GM18498 (cell line): ENCODE measurements at regions not wholly inside any gene's neighbourhood (a gene's known extent, or its start where the extent isn't known, plus 50 kb on each side); places are given as distances from the start of the nearest gene placed in this dataset.

Source experiments
- ATAC-seq: cut with Tn5 transposase; IDR thresholded peaks from one replicate; pipeline ENCODE4 v1.9.1; 2021; ENCODE audit warnings: mild to moderate bottlenecking, moderate library complexity; ENCODE audit not compliant: unreplicated experiment

DNA sequence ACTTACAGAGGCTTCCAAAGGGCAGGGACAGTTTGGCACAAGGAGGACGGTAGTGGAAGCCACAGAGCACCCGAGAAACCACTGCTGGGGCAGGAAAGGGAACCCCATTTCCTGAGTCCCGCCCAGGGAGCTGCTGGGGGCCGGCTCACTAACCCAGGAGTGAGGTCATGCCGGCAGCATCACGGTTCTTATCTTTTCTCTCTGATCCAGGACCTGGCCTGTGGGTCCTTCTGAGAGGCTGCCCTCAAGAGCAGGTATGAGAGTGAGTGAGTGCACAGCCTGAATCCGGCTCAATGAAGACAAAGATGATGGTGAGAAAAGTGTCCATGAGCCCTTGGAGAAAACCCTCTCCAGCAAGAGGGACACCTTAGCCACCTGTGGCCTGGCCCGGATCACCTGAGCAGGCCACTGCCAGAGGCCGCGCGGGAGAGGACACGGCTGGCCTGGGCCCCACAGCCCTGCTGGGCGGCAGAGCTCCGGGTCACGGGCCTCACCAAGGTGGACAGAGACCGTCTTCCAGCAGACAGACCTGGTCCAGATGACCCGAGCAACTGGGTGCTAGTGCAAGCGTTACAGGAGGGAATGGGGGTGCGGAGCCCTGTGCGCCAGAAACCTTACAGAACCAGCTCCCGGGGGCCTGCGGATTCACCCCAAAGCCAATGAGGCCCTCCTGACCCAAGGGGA lies 94.9 kb downstream of the RIPK4 start:
- no peak for ATAC-seq

DNA sequence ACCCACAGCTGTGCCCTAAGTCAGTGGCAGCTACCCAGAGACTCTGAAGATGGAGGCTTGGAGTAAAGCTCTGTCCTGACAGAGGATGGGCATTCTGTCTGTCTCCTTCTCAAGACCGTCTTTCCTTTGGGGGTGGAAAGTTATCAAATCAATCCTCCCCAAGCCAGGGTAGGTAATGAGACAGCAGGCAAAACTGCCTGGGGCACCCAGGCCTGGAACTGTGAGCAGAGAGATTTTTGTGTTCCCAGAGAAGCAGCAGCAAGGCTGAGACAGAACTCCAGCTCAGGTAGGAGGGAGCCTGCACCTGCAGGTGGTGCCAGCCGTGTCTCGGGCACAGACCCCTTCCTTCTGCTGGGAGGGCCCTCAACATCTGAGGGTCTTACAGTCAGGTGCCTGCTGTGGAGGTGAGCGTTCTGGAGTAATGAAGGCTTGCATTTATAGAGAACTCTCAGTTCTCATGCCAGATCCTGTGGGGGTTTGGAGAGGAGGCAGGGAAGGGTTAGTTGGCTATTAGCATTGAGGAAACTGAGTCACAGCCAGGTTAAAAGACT lies 95.6 kb downstream of the RIPK4 start:
- ATAC-seq = no peak

DNA sequence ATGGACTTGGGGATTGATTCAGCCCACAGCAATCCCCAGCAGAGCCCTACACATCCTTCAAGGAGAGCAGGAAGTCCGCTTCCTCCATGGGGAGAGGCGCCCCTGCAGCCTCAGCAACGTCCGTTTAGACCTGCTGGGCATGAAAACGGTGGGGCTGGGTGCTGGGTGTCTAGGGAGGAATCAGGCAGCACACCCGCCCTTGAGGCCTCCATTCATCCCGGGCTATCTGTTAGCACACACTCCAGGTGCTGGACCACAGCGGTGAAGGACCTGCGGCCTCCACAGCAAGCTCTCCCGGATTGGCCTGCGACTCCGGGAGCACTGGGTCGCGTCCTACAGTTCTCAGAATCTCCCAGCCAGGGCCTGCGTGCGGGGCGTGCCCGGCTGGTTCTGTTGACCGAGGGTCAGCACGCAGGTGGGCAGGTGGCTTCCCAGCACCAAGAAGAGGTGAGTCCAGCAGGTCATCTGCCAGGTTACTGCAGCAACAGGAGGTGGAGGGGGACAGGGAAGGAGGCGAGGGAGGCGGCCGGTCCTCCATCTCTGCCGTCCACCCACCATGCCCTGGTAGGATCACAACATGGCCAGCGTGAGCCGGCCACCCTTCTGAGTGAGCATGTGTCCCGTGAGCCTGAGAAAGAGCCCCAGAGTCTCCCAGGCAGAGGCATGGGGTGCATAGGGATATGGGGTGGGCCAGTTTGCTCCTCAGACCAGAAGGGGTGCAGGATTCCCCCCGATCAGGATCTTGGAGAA lies 96.6 kb downstream of the RIPK4 start:
- no peak for ATAC-seq

DNA sequence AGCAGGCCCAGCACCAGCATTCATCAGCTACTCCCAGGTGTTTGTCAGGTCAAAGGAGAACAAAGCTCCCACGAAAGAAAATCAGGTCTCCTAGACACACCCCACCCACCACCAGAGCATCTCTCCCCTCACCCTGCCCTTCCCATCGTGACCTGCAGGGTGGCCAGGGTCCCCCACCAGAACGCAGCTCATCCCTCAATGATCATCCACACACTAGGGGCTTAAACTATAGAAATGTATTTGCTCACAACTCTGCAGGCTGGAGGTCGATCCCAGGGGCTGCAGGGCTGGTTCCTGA lies 97.4 kb downstream of the RIPK4 start:
- ATAC-seq = no peak

DNA sequence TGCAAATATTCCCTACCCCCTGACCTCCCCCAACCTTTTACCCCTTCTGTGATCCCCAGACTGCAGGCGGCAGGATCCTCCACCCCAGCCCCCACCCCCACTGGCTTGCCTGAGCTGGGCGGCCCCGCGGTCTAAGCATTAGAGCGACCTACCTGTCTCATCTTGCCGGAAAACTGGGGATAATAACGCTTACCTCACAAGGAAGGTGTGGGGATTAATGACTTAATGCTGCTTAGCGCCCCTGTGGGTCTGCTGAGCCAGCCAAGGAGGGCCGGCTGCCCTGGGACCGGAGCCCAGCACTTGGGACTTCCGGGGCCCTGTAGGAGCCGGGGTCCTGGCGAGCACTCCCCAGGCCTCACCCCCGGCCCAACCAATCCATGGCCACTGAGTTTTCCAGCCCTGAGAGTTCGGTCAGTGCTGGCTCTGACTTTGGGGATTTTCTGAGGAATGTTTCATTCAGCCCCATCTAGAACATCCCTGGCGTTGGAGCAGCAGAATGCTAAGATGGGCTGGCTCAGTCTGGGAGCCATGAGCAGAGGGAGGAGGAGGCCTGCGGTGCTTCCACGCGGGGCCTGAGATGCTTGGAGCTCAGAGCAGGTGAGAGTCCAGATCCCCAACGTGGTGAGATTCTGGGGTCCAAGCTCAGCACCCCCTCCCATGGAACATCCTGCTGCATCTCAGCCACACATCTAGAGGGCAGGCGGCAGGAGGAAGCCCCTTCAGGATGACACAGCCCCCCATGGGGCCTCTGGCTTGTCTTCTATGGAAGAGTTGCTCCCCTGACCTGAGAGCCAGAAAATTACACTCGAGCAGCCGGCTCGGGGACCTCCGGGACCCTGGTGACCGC lies 97.9 kb downstream of the RIPK4 start:
- no peak for ATAC-seq

DNA sequence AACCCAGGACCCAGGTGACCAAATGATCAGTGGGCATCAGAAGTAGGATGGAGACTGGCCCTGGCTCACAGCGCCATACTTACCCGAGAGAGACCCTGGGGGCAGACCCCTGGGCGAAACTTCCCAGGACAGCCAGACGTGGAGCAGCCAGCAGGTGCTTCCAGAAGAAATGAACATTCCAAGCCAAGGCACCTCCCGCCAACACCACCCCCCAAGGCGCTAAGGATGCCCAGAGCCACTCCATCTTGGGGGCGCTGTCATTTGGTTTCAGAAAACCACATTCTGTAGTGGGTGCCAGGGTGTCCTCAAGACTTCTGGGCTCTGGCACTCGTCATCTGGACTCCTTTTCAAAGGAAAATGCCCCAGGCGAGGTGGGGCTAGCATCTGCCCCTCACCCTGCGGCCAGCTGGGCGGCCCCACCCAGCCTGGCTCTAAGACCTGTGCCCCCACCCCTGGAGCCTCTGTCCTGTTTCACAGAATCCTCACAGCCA lies 98.8 kb downstream of the RIPK4 start:
- no peak for ATAC-seq

DNA sequence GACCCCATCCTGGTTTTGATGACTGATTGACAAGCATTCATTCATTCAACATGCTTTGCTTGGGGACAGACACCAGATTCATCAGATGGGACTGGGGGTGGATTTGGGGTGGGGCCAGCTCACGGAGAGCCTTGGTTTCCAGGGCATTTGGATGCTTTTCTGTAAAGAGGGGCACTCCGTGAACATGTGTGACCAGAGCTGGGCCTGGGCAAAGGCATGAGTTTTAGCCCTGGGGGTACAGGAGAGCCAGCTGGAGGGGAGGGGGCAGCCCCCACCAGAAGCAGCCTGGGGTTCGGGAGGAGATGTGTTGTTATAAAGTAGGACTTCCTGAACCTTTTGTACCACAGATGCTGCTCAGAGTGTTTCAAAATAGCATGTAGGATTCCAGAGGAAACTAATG lies 99.7 kb downstream of the RIPK4 start:
- no peak for ATAC-seq

DNA sequence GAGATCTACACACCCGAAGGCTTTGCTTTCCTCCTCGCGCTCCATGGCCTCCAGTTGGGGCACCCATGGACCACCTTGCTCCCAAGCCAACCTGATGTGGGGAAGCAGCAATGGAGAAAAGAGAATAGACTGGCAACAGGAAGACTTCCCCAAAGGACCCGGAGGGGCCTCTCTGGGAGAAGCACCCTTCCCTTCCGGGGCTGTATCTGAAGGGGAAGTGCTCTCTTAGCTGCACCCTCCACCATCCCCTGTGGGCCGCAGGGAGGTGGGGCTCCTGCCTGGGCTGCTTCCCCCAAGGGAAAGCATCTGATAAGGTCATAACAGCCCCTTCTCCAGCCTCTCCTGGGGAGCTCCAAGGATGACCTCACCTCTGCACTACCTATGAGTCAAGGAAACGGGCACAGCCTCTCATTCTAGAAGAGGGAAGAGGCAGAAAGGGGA lies 100.2 kb downstream of the RIPK4 start:
- no peak for ATAC-seq

DNA sequence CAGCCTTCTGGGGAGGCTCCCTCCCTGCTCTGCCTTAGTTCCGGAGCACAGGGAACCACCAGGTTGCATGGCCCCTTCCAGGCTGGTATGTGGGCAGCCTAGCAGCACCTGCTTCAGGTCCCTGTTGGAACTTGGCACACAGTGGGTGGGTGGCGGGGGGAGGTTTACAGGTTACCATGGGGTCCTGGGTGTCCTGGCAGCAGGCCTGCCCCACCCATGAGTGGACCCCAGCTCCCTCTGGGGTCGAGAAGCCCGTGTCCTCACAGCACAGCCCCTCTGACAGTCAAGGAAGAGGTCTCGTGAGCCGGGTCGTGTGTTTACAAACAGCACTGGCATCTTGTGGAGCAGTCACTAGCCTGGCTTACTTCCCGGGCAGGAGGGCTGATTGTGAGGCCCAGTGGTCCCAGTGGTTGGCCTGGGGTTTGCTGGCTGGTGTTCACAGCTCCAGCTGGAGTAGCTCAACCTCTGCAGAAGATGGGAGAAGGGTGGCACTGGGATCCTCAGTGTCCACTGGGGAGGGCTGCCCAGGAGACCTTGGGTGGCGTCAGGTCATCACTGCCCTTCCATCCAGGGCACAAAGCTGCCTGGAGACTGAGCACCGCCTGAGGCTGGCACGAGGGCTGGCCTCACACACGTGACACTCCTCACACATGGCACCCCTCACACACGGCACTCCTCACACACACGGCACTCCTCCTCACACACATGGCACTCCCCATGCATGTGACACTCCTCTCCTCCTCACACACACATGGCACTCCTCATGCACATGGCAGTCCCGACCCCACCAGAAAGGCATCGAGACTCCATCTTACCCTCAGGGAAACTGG lies 100.9 kb downstream of the RIPK4 start:
- ATAC-seq = no peak

DNA sequence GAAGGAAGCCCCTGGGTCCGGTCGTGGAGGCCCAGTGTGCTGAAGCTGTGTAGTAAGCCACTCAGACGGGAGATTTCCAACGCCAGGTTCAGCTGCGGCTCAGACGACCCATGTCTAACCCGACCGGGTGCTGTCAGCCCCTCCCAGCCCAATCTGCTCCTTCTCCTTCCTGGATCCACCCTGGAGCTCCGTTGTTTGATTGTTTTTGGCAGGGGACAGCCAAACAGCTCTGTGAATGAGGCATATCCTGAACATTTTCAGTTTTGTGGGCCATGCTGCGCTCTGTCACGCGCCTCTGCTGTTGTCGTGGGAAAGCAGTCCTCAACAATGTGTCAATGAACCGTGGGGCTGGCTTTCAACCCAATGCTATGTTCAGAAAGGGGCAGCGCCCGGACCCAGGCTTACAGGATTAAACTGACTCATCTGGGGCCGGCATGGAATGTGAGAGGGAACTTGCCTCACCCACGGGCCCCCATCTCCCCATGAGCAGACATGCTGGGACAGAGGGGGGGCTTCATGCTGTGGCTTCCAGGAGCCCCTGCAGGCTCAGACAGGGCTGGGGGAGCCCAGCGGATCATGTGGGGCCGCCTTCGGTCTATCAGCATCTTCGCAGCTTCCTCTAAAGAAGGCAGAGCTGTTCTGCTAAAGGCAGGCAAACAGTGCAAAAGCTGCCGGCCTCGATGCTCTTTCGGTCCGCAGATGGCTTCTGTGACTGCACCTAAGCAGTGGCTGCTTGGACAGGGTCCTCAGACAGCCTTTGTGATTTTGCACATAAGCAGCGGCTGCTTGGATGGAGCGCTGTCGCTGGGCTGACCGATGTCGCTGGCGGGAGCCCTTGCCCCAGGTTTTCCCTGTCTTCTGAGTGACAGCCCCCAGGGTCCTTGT lies 101.7 kb downstream of the RIPK4 start:
- no peak for ATAC-seq

DNA sequence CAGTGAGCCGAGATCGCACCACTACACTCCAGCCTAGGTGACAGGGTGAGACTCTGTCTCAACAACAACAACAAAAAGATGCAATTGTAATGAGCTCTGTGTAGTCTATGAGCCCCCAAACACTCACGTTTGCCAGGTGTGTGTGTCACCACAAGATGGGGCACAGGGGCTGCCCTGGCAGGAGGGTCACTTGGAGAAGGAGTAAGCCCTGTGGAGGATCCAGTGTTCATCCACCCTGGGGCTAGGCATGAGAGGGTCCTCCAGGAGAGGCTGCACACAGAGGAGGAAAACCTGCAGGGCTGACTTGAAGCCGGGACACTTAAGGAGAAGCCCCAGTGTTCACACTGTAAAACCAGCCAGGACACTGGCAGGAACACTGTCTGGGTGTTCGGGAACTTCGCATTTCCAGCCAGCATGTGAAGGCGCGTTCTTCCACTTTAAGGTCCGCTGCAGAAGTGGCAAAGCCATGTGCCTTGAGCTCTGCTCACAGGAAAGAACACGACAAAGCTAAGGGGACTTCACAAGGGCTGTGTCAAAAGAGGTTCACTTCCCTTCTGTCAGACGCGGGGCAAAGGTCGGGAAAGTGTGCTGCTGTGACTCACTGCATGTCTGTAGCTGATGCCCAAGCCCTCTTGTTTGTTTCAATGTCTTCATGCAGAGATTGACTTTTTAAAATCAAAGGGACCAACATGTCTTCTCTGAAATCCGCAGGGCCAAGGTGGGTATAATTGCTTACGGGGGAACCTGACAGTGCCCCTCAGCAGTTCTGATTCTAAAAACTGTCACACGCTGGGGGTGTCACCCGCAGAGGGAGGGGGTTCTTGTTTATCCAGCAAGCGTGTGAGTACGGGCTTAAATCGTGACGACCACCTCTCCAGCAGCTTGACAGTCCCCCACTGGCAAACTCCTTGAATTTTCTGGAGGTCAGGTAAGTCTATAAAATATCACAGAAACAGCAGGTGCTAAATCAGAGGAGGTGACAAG lies 102.8 kb downstream of the RIPK4 start:
- no peak for ATAC-seq

DNA sequence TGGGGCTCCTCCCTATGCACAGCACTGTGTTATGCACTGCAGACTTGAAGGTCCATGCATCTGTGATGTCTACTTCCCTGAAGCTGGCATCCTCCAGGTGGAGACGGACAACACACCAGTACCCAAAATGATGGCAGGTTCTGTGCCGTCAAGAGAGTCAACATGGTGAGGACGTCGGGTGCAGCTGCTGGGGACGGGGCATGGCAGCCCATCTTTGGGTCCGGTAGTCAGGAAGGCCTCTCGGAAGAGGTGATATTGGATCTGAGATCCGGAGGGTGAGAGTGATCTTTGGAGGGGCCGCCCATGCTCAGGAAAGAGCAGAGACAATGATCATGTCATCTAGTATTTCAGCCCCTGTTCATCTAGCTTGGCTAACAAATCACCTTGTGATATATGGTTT lies 104.1 kb downstream of the RIPK4 start:
- no peak for ATAC-seq

DNA sequence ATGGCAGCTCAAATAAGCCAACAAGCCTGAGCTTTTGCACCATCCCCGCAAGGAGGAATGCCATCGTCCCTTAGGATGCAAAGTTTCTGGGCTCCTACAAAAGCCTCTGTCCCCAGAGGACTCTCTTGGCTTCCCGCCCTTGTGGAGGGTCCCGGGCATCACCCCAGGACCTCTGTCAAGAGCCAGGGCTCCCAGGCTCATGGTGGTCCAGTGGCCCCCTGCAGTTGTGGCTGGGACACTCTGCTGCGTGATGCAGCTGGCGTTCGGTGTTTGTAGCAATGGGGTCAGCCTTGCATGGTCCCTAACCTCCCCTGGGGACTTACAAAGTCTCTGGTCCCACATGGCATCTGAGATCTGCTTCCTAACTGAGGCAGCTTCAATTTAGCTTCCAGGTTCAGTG lies 104.7 kb downstream of the RIPK4 start:
- no peak for ATAC-seq

DNA sequence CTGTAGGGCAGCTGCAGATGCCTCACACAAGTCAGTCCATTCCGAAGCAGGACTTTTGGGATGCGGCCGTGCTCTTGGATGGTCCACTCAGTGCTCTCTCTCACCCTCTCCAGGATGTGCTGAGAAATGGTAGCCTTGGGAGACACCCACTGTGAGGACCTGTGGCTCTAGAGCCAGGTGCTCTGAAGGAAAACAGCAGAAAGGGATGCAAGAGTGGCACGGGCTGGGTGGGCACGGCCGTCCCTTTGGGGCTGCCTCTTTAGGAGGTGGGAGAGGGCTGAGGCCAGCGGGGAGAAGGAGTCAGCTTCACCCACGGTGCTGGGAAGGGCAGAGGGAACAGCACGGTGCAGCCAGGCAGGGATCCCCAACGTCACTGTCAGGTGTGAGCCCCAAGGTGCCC lies 106.1 kb downstream of the RIPK4 start:
- ATAC-seq = no peak

DNA sequence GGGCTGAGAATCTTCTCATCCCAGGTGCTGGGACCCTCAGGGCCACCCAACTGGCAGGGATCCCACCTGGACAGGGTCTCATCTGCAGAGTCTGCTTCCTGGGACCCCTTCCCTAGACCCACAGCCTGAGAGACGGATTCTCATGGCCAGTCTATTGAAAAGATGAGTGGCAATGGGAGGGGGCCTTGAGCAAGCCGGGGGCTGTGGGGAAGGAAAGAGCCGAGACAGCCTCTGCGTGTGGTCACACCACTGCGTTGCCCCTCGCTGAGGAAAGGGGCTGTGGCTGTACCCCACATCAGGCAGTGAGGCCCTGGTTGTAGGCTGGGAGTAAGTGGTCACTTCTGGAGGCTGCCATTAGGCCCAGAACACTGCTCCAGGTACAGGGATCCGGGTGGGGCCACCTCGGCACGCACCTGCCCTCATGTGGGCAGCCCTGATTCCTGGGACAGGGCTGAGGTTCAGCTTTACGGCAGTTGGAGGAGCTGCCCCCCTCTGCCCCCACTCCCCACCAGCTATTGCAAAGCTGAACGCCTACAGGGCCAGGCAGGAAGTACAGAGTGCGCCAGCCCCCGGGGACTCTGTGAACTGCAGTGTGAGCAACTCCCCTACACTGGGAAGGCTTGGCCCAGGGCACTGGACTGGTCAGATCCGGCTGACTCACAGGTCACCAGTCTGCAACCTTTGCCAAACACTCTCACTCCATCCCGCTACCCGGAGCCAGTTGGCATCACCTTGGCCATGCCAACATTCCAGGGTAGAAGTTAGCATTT lies 106.9 kb downstream of the RIPK4 start:
- no peak for ATAC-seq

DNA sequence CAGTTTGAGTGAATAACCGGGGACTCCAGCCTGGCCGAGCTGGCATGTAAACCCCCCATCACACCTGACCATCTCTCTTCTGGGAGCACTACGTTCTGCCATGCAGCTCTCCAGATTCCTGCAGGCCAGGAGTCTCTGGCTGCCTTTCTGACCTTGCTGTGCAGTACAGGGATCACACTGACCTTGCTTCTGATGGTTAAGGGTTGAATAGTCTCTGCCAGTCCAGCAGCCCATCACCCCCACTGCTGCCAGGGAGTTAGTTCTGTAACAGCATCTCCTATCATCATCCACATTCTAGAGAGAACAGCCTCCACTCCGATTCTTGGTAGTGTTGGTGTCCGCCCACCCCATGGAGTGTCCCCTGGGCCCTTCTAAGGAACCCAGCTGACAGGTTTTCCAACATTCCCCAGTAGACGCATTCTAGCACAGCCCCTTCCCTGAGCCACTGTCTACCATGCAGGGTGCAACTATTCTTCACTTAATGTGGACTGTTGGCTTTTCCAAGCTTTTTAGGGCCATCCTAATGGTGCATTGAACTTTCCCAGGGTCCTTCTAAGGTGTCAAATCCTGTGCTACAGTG lies 109.8 kb downstream of the RIPK4 start:
- ATAC-seq = no peak

DNA sequence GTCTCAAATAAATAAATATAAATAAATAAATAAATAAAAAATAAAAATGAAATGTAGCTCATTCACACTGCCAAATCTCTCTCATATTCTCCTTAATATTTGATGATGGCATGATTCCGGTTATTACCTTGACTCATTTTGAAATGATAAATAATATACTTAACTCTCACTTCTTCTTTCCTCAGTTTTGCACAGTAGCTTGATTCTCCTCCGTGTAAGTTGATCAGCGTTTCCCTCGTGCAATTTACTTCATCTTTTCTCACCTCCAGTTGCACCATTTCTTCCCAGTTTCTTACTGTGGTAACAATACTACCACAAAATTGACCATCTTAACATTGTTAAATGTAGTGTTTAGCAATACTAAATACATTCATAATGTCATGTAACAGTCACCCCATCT lies 111.6 kb downstream of the RIPK4 start:
- no peak for ATAC-seq
